ENCODE measurements at regions not wholly inside any gene's neighbourhood (a gene's known extent, or its start where the extent isn't known, plus 50 kb on each side); places are given as distances from the start of the nearest gene placed in this dataset.
A peak's percentile ranks its signal among the peaks of the same experiment; 100 is the strongest.
"Not testable (repeated sequence)": the region's sequence is repeated elsewhere in the genome, so short reads cannot be mapped to it uniquely, and the experiment has no call there.

DNA sequence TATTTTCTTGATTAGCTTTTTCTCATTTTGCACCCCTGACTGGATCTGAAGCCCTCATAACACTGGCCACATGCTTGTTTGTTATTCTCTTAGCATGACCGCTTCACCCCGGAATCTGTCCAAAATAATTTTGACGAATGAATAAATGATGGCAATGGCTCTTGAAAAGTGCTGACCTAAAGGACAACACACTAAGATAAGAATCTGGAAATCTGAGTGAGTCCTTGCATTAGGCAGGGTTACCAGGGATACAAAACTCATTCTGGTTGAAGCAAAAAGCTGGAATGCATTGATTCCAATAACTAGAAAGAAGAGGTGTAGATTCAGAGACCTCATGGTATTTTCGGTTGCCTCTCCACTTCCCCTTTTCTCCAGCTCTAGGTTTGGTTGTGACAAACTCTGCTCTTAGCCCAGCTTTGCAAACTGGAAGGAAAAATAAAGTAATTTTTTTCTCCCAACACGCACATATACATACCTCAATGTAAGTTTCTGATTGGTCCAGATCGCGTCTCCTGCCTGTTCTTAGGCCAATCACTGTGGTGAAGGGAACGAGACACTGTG, 157.4 kb downstream of the SKIDA1 start:
- Histone ChIP-seq H2AFZ (ENCODE audit: low read length) (no peak overlapping the region), H3K4ac (ENCODE audit: low read length) (no peak overlapping the region), H2BK5ac (ENCODE audit: low read length) (no peak overlapping the region), H3K14ac (ENCODE audit: low read length) (peak overlapping the region; percentile 67), H4K91ac (ENCODE audit: low read depth, low read length, poor library complexity) (no peak overlapping the region), H2BK12ac (ENCODE audit: low read length) (no peak overlapping the region), H3K9me3 (replicated peaks in 1 of 2; ENCODE audit: control insufficient read depth in 2 of 2, insufficient read depth in 1 of 2, low read depth in 1 of 2, low read length in 2 of 2) (no peaks in the 10 kb centered on the region), H3K27ac (replicated peaks; ENCODE audit: low read length) (peak overlapping the region; percentile 16), H3K27me3 (ENCODE audit: control insufficient read depth in 3 of 3, insufficient read depth in 3 of 3, low read depth in 1 of 3, low read length in 3 of 3) (no peaks in the 10 kb centered on the region), H3K4me3 (ENCODE audit: low read length in 2 of 2) (no peak overlapping the region), H2AK5ac (ENCODE audit: low read depth, low read length) (peak overlapping the region; percentile 90), H3K23ac (ENCODE audit: low read depth, low read length, poor library complexity) (no peak overlapping the region), H2BK15ac (ENCODE audit: low read length) (no peak overlapping the region), H3K36me3 (replicated peaks in 1 of 2; ENCODE audit: control insufficient read depth in 2 of 2, insufficient read depth in 2 of 2, low read length in 2 of 2) (no peaks in the 10 kb centered on the region), H3K4me1 (ENCODE audit: control insufficient read depth in 2 of 2, insufficient read depth in 1 of 2, low read depth in 1 of 2, low read length in 2 of 2) (peaks cover 6 to 28% of the 10 kb centered on the region in 2 donors), H4K8ac (ENCODE audit: low read depth, low read length) (no peak overlapping the region), H3K9ac (ENCODE audit: low read depth, low read length, poor library complexity) (no peak overlapping the region), H3K4me2 (ENCODE audit: insufficient read depth, low read length, poor library complexity, severe bottlenecking) (no peak overlapping the region), H3K79me1 (ENCODE audit: low read depth, low read length) (no peaks in the 10 kb centered on the region), H3K18ac (ENCODE audit: low read length) (no peak overlapping the region), H2BK120ac (ENCODE audit: low read depth, low read length) (no peak overlapping the region)
- WGBS, 2 donors (ENCODE audit: extremely low coverage in 2 of 2, insufficient read length in 2 of 2, insufficient replicate concordance in 1 of 2) = no CpG with 5 or more reads among the region's 8 CpGs
- no peak for DNase-seq (ENCODE audit: low spot score)

DNA sequence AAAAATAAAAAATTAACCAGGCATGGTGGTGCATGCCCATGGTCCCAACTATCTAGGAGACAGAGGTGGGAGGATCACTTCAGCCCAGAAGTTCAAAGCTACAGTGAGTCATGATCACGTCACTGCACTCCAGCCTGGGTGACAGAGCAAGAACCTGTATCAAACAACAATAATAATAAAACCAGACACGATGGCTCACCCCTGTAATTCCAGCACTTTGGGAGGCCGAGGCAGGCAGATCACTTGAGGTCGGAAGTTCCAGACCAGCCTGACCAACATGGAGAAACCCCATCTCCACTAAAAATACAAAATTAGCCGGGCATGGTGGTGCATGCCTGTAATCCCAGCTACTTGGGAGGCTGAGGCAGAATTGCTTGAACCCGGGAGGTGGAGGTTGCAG, 159.4 kb downstream of the SKIDA1 start:
- H3K4me3 ChIP-seq (ENCODE audit: low read length in 2 of 2); H3K27me3 ChIP-seq (ENCODE audit: control insufficient read depth in 3 of 3, insufficient read depth in 3 of 3, low read depth in 1 of 3, low read length in 3 of 3); H2BK5ac ChIP-seq (ENCODE audit: low read length); H3K36me3 ChIP-seq (replicated peaks in 1 of 2; ENCODE audit: control insufficient read depth in 2 of 2, insufficient read depth in 2 of 2, low read length in 2 of 2); H3K4me2 ChIP-seq (ENCODE audit: insufficient read depth, low read length, poor library complexity, severe bottlenecking); H3K79me1 ChIP-seq (ENCODE audit: low read depth, low read length); H3K23ac ChIP-seq (ENCODE audit: low read depth, low read length, poor library complexity); H3K9ac ChIP-seq (ENCODE audit: low read depth, low read length, poor library complexity); H3K4ac ChIP-seq (ENCODE audit: low read length); H4K8ac ChIP-seq (ENCODE audit: low read depth, low read length); H2AK5ac ChIP-seq (ENCODE audit: low read depth, low read length); H2BK12ac ChIP-seq (ENCODE audit: low read length); H4K91ac ChIP-seq (ENCODE audit: low read depth, low read length, poor library complexity); H3K27ac ChIP-seq (replicated peaks; ENCODE audit: low read length); H2BK15ac ChIP-seq (ENCODE audit: low read length); DNase-seq (ENCODE audit: low spot score); H2AFZ ChIP-seq (ENCODE audit: low read length); H2BK120ac ChIP-seq (ENCODE audit: low read depth, low read length); H3K18ac ChIP-seq (ENCODE audit: low read length); H3K9me3 ChIP-seq (replicated peaks in 1 of 2; ENCODE audit: control insufficient read depth in 2 of 2, insufficient read depth in 1 of 2, low read depth in 1 of 2, low read length in 2 of 2); H3K14ac ChIP-seq (ENCODE audit: low read length): not testable (repeated sequence)
- peaks cover 8 to 27% of the 10 kb centered on the region in 2 donors for H3K4me1 ChIP-seq (ENCODE audit: control insufficient read depth in 2 of 2, insufficient read depth in 1 of 2, low read depth in 1 of 2, low read length in 2 of 2)
- WGBS, 2 donors (ENCODE audit: extremely low coverage in 2 of 2, insufficient read length in 2 of 2, insufficient replicate concordance in 1 of 2) = no CpG with 5 or more reads among the region's 6 CpGs

DNA sequence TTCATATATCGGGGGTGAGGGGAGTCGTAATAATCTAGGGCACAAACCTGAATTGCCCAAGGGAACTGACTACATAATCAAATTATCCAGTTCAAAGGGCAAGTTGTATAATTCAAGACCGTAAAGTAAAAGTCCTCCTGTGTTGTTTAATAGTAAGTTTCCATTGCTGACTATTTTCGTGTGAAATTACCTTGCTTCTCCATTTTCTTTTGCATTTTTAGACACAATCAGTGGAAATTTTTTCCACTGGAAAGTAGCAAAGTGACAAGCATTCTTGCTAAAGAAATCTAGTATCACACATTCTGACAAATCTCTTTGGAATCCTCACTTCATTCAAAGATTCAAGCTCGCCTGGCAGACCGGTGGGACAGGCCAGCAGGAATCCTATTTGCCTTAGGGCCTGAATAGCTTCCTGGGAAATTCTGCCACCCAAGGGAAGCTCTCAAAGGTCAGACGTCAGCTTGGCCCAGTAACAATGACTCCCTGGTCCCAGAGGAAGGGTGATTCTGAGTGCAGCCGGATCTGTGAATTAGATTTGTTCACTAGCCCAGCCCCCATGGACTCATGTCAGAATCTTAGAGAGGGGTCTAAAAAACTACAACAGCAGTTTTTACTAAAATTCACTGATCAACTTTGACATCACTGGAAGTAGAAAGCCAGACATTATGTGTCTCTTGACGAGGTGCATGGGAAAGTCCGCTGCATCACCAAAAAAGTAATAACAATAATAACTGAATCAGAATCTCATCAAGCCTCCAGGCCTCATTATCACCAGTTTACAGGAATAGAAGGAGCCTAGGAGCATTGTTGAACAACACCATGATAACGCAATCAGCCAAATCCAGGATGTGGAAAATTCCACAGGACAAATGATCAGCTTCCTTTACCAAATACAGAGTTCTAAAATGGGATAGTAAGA, 161.0 kb downstream of the SKIDA1 start:
- Histone ChIP-seq H3K27ac (replicated peaks; ENCODE audit: low read length) (peak overlapping the region; percentile 77), H2BK120ac (ENCODE audit: low read depth, low read length) (no peak overlapping the region), H3K4me2 (ENCODE audit: insufficient read depth, low read length, poor library complexity, severe bottlenecking) (peak overlapping the region; percentile 15), H4K8ac (ENCODE audit: low read depth, low read length) (no peak overlapping the region), H3K27me3 (ENCODE audit: control insufficient read depth in 3 of 3, insufficient read depth in 3 of 3, low read depth in 1 of 3, low read length in 3 of 3) (no peaks in the 10 kb centered on the region), H2BK12ac (ENCODE audit: low read length) (no peak overlapping the region), H3K23ac (ENCODE audit: low read depth, low read length, poor library complexity) (no peak overlapping the region), H3K18ac (ENCODE audit: low read length) (no peak overlapping the region), H3K9me3 (replicated peaks in 1 of 2; ENCODE audit: control insufficient read depth in 2 of 2, insufficient read depth in 1 of 2, low read depth in 1 of 2, low read length in 2 of 2) (no peaks in the 10 kb centered on the region), H2AFZ (ENCODE audit: low read length) (peak overlapping the region; percentile 63), H3K4me3 (ENCODE audit: low read length in 2 of 2) (peak overlapping the region in 1 of 2 donors; percentile 19), H3K14ac (ENCODE audit: low read length) (no peak overlapping the region), H3K9ac (ENCODE audit: low read depth, low read length, poor library complexity) (no peak overlapping the region), H3K4me1 (ENCODE audit: control insufficient read depth in 2 of 2, insufficient read depth in 1 of 2, low read depth in 1 of 2, low read length in 2 of 2) (peaks cover 8 to 22% of the 10 kb centered on the region in 2 donors), H2BK15ac (ENCODE audit: low read length) (no peak overlapping the region), H3K79me1 (ENCODE audit: low read depth, low read length) (no peaks in the 10 kb centered on the region), H2AK5ac (ENCODE audit: low read depth, low read length) (no peak overlapping the region), H3K36me3 (replicated peaks in 1 of 2; ENCODE audit: control insufficient read depth in 2 of 2, insufficient read depth in 2 of 2, low read length in 2 of 2) (no peaks in the 10 kb centered on the region), H2BK5ac (ENCODE audit: low read length) (no peak overlapping the region), H4K91ac (ENCODE audit: low read depth, low read length, poor library complexity) (no peak overlapping the region), H3K4ac (ENCODE audit: low read length) (no peak overlapping the region)
- no CpG with 5 or more reads among the region's 11 CpGs for WGBS, 2 donors (ENCODE audit: extremely low coverage in 2 of 2, insufficient read length in 2 of 2, insufficient replicate concordance in 1 of 2)
- DNase-seq (ENCODE audit: low spot score) = peak; percentile 79

DNA sequence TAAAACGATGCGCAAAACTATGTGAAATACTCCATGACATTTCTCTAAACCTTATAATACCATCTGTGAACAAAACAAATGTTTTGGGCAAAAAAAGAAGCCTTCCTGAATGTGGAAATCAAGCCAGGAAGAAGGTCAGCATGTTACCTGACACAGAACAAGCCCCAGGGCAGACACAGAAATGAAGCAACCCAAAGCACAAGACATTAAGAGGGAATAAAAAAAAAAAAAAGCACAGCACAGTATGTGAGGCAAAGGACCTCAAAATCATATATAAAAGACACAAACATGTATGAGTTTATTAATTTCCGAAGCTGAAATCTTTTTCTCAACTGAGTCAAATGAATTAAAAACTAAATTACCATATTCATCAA, 161.8 kb downstream of the SKIDA1 start:
- Histone ChIP-seq H2BK120ac (ENCODE audit: low read depth, low read length) (no peak overlapping the region), H3K36me3 (replicated peaks in 1 of 2; ENCODE audit: control insufficient read depth in 2 of 2, insufficient read depth in 2 of 2, low read length in 2 of 2) (no peaks in the 10 kb centered on the region), H4K8ac (ENCODE audit: low read depth, low read length) (no peak overlapping the region), H3K27me3 (ENCODE audit: control insufficient read depth in 3 of 3, insufficient read depth in 3 of 3, low read depth in 1 of 3, low read length in 3 of 3) (no peaks in the 10 kb centered on the region), H2AK5ac (ENCODE audit: low read depth, low read length) (no peak overlapping the region), H3K4ac (ENCODE audit: low read length) (no peak overlapping the region), H3K79me1 (ENCODE audit: low read depth, low read length) (no peaks in the 10 kb centered on the region), H3K27ac (replicated peaks; ENCODE audit: low read length) (peak overlapping the region; percentile 77), H2BK12ac (ENCODE audit: low read length) (no peak overlapping the region), H2AFZ (ENCODE audit: low read length) (peak overlapping the region; percentile 63), H3K23ac (ENCODE audit: low read depth, low read length, poor library complexity) (no peak overlapping the region), H2BK5ac (ENCODE audit: low read length) (no peak overlapping the region), H3K9ac (ENCODE audit: low read depth, low read length, poor library complexity) (no peak overlapping the region), H3K9me3 (replicated peaks in 1 of 2; ENCODE audit: control insufficient read depth in 2 of 2, insufficient read depth in 1 of 2, low read depth in 1 of 2, low read length in 2 of 2) (no peaks in the 10 kb centered on the region), H3K4me1 (ENCODE audit: control insufficient read depth in 2 of 2, insufficient read depth in 1 of 2, low read depth in 1 of 2, low read length in 2 of 2) (peaks cover 8 to 22% of the 10 kb centered on the region in 2 donors), H3K4me3 (ENCODE audit: low read length in 2 of 2) (peak overlapping the region in 1 of 2 donors; percentile 19), H2BK15ac (ENCODE audit: low read length) (no peak overlapping the region), H4K91ac (ENCODE audit: low read depth, low read length, poor library complexity) (no peak overlapping the region), H3K14ac (ENCODE audit: low read length) (no peak overlapping the region), H3K4me2 (ENCODE audit: insufficient read depth, low read length, poor library complexity, severe bottlenecking) (no peak overlapping the region), H3K18ac (ENCODE audit: low read length) (no peak overlapping the region)
- no CpG with 5 or more reads among the region's 3 CpGs for WGBS, 2 donors (ENCODE audit: extremely low coverage in 2 of 2, insufficient read length in 2 of 2, insufficient replicate concordance in 1 of 2)
- no peak for DNase-seq (ENCODE audit: low spot score)

Data from neuronal stem cell (in vitro differentiated cells).